GM18508 (cell line): ENCODE measurements at regions not wholly inside any gene's neighbourhood (a gene's known extent, or its start where the extent isn't known, plus 50 kb on each side); places are given as distances from the start of the nearest gene placed in this dataset.
"Not testable (repeated sequence)": the region's sequence is repeated elsewhere in the genome, so short reads cannot be mapped to it uniquely, and the experiment has no call there.

ENCODE experiments used
- ATAC-seq: cut with Tn5 transposase; IDR thresholded peaks from one replicate; pipeline ENCODE4 v1.9.1; 2021; ENCODE audit warnings: moderate number of reproducible peaks; ENCODE audit not compliant: insufficient read depth, unreplicated experiment

- no peak for ATAC-seq
These were observed 157.9 kb downstream of the LY86 start for GRCh38 chr6:6746333-6746969.

GRCh38 chr6:6746970-6747338, 158.4 kb downstream of the LY86 start:
- no peak for ATAC-seq

GRCh38 chr6:6747371-6747770, 158.9 kb downstream of the LY86 start:
- ATAC-seq: no peak

GRCh38 chr6:6748001-6748400, 159.5 kb downstream of the LY86 start:
- no peak for ATAC-seq

GRCh38 chr6:6749702-6750491, 161.4 kb downstream of the LY86 start:
- ATAC-seq: no peak

- ATAC-seq: no peak
These were observed 162.2 kb downstream of the LY86 start for GRCh38 chr6:6750594-6751265.

- ATAC-seq: no peak
These were observed 162.7 kb downstream of the LY86 start for GRCh38 chr6:6751266-6751596.

GRCh38 chr6:6751619-6752023, 163.1 kb downstream of the LY86 start:
- no peak for ATAC-seq

GRCh38 chr6:6752129-6752528, 163.6 kb downstream of the LY86 start:
- ATAC-seq: no peak

GRCh38 chr6:6753301-6753700, 164.8 kb downstream of the LY86 start:
- ATAC-seq: no peak

GRCh38 chr6:6756526-6756925, 168.0 kb downstream of the LY86 start:
- ATAC-seq: no peak

GRCh38 chr6:6758546-6758914, 170.0 kb downstream of the LY86 start:
- ATAC-seq: no peak

GRCh38 chr6:6758915-6759654, 170.6 kb downstream of the LY86 start:
- ATAC-seq: no peak

- ATAC-seq: no peak
These were observed 171.5 kb downstream of the LY86 start for GRCh38 chr6:6760002-6760401.

- ATAC-seq: not testable (repeated sequence)
These were observed 174.0 kb downstream of the LY86 start for GRCh38 chr6:6762566-6762965.

- no peak for ATAC-seq
These were observed 176.4 kb downstream of the LY86 start for GRCh38 chr6:6764764-6765434.

GRCh38 chr6:6766230-6766905, 177.8 kb downstream of the LY86 start:
- ATAC-seq: no peak

GRCh38 chr6:6769466-6769865, 180.9 kb downstream of the LY86 start:
- ATAC-seq: no peak

- no peak for ATAC-seq
These were observed 182.9 kb downstream of the LY86 start for GRCh38 chr6:6771224-6771945.
